ENCODE measurements at regions not wholly inside any gene's neighbourhood (a gene's known extent, or its start where the extent isn't known, plus 50 kb on each side); places are given as distances from the start of the nearest gene placed in this dataset.

- DNase-seq (ENCODE audit: missing footprints) (no peak), ATAC-seq (no peak)
- intact Hi-C loops (cut with DNase I): no loop called here
Observed at GRCh38 chr5:18111906-18112465, 477.7 kb downstream of the TAF11L14 start.

- no peak for DNase-seq (ENCODE audit: missing footprints)
- intact Hi-C loops (cut with DNase I): no loop called here
- ATAC-seq: no peak
Observed at GRCh38 chr5:18113721-18114120, 479.5 kb downstream of the TAF11L14 start.

- DNase-seq (ENCODE audit: missing footprints) (no peak), ATAC-seq (no peak)
- intact Hi-C loops (cut with DNase I): no loop called here
Observed at GRCh38 chr5:18114151-18114757, 480.0 kb downstream of the TAF11L14 start.

DNA sequence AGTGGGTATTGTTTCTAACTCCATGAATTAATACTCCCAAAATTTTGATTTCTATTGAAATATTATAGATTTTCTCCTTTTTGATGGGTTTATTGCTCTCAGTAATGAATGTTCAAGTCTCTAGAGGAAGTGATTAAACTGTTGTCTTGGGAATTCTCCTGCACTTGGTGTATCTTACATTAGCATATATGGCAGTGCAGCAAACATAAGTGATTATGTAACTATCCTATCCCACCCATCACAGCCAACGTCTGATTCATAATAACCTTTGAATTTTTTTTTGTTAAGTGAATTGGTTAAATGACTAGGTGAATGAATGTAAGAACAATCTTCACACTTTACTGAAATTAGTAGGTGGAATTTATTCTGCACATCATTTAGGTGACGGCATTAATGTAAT is 483.7 kb downstream of the TAF11L14 start:
- no peak for ATAC-seq
- intact Hi-C loops (cut with DNase I): no loop called here

DNA sequence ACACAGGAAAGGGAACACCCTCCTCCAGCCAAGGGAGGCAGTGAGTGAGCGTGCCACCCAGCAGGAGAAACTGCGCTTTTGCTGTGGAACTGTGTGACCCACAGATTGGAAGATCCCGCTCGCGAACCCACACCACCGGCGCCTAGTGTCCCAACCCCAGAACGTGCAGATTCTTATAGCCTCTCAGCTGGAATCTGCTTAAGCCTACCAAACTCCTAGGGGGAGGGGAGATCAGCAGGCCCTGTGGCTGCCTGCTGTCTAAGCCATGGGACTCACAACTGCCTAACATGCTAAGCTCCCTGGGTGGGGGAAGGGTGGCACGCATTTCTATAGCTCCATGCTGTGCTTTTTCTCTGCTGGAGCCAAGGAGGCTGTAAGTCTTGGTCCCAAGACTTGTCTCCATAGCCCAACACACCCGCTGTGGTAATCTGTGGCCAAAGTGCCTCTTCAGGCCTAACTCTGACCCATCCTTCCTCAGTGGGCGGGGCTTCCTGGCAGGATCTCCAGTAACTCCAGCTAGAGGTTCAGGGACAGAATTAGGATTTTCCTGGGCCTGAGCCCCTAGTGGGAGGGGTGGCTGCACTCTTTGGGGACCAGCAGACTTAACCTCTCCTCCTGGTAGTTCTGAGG is 485.0 kb downstream of the TAF11L14 start:
- no peak for ATAC-seq
- no peak for DNase-seq (ENCODE audit: missing footprints)
- intact Hi-C loops (cut with DNase I): no loop called here

More for the DNA sequence above, 483.7 kb downstream of the TAF11L14 start:
- DNase-seq (ENCODE audit: missing footprints): no peak

GRCh38 chr5:18141222-18141621 is 507.0 kb downstream of the TAF11L14 start:
- no peak for DNase-seq (ENCODE audit: missing footprints)
- ATAC-seq: no peak
- intact Hi-C loops (cut with DNase I): no loop called here

GRCh38 chr5:18142831-18143230 is 508.6 kb downstream of the TAF11L14 start:
- intact Hi-C loops (cut with DNase I): no loop called here
- DNase-seq (ENCODE audit: missing footprints): no peak
- ATAC-seq: no peak

- DNase-seq (ENCODE audit: missing footprints): no peak
- intact Hi-C loops (cut with DNase I): no loop called here
- no peak for ATAC-seq
Observed at GRCh38 chr5:18152671-18153070, 518.4 kb downstream of the TAF11L14 start.

DNA sequence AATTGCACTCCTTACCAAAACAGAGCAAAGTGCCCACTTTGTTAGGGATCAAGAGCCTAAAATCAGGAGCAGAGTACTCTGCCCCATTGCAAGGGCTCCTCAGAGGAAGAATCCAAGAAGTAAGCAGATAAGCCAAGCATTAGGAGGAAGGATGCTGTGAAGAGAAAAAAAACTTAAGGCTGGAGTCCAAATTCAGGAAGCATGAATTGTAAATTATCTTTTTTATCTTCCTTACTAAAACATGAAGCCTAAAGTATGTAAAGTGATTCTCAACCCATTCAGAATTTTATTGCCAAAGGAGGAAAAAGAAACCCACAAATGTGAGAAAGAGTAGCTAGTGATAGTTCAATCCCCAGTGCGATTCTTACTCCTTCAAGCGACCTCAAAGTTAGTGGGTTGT is 523.9 kb downstream of the TAF11L14 start:
- intact Hi-C loops (cut with DNase I): no loop called here
- no peak for ATAC-seq

DNA sequence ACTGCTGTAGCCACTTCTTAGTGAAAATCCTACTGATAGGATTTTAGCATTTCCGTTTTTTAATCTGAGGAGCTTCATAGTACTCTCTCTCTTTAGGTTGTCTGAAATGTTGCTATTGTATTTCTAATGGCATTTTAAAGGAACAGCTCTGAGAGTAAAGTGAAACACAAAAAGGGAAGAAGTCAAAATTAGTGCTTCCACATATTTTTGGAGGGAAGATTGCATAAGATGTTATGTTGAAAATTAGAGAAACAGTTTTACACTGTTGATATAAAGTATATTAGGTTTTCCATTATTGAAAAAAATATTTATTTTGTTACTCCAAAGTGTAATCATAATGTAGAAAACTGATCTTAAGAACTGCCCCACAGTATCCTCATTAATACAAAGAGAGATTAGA is 525.1 kb downstream of the TAF11L14 start:
- intact Hi-C loops (cut with DNase I): no loop called here
- ATAC-seq (no peak), DNase-seq (ENCODE audit: missing footprints) (no peak)

More for the DNA sequence above, 523.9 kb downstream of the TAF11L14 start:
- DNase-seq (ENCODE audit: missing footprints): no peak

- DNase-seq (ENCODE audit: missing footprints): no peak
- intact Hi-C loops (cut with DNase I): no loop called here
Observed at GRCh38 chr5:18171684-18172083, 537.4 kb downstream of the TAF11L14 start.

GRCh38 chr5:18179579-18179978 is 545.3 kb downstream of the TAF11L14 start:
- DNase-seq (ENCODE audit: missing footprints) (no peak), ATAC-seq (no peak)
- intact Hi-C loops (cut with DNase I): no loop called here

More at GRCh38 chr5:18171684-18172083, 537.4 kb downstream of the TAF11L14 start:
- ATAC-seq: no peak

- no peak for ATAC-seq
- intact Hi-C loops (cut with DNase I): no loop called here
Observed at GRCh38 chr5:18181575-18181974, 547.3 kb downstream of the TAF11L14 start.

GRCh38 chr5:18195910-18196309 is 561.6 kb downstream of the TAF11L14 start:
- ATAC-seq (no peak), DNase-seq (ENCODE audit: missing footprints) (no peak)
- intact Hi-C loops (cut with DNase I): no loop called here

More at GRCh38 chr5:18181575-18181974, 547.3 kb downstream of the TAF11L14 start:
- DNase-seq (ENCODE audit: missing footprints): no peak

DNA sequence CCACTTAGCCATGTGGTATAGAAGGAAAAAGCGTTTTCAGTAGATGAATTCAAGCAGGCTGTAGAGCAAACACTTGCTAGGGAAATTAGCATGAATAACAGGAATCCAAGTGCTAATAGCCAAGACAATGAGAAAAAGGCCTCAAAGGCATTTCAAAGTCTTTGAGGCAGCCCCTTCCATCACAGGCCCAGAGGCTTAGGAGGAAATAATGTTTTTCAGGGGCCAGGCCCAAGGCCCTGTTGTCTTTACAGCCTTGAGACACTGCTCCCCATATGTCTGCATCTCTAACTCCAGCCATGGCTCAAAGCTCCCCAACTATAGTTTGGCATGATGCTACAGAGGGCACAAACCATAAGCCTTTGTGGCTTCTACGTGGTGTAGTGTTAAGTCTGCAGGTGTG is 563.5 kb downstream of the TAF11L14 start:
- intact Hi-C loops (cut with DNase I): no loop called here
- ATAC-seq (no peak), DNase-seq (ENCODE audit: missing footprints) (no peak)

DNA sequence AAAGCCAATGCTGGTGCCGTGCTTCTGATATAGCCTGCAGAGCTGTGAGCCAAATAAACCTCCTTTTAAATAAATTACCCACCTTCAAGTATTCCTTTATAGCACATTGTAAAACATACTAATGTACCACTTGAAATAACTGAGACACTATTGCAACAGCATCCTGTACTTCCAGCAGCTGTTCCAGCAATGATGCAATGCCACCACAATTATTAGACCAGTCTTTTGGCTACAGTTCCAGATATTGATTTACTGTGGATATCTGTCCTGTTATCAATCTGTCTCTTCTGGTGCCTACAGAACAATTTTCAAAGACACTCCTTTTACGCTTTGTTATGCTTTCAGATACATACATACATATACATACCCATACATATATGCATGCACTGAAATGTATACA is 567.9 kb downstream of the TAF11L14 start:
- intact Hi-C loops (cut with DNase I): no loop called here
- DNase-seq (ENCODE audit: missing footprints) (no peak), ATAC-seq (no peak)

DNA sequence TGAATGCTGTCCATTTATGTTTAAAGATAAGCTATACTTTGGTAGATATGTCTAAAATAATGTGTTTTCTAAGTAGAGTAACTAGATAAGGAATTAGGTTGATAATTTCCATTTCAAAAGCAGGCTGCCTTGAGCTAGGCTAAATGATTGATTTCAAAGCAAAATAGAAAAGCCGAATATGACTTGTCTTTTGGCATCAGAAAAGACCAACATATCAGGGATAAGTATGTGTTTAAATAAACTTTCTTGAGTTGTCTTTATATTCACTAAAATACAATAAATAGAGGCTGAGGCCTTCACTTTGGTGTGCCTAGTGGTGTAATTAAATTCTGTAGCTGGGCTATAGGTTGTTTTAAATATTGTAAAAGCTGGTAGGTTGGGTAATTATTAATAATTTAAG is 569.0 kb downstream of the TAF11L14 start:
- no peak for ATAC-seq
- intact Hi-C loops (cut with DNase I): no loop called here
- no peak for DNase-seq (ENCODE audit: missing footprints)

GRCh38 chr5:18213666-18214065 is 579.4 kb downstream of the TAF11L14 start:
- intact Hi-C loops (cut with DNase I): no loop called here
- no peak for ATAC-seq
- DNase-seq (ENCODE audit: missing footprints): no peak

DNA sequence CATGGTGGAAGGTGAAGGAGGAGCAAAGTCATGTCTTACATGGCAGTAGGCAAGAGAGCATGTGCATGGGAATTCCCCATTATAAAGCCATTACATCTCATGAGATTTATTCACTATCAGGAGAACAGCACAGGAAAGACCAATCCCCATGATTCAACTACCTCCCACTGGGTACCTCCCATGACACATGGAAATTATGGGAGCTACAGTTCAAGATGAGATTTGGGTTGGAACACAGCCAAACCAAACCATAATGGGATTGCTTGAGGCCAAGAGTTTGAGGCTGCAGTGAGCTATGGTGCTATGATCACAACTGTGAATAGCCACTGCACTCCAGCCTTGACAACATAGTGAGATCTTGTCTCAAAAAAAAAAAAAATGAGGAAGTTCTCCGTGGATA is 581.8 kb downstream of the TAF11L14 start:
- DNase-seq (ENCODE audit: missing footprints) (no peak), ATAC-seq (no peak)
- intact Hi-C loops (cut with DNase I): no loop called here

- DNase-seq (ENCODE audit: missing footprints): no peak
- intact Hi-C loops (cut with DNase I): no loop called here
- ATAC-seq: no peak
Observed at GRCh38 chr5:18216729-18217128, 582.5 kb downstream of the TAF11L14 start.

DNA sequence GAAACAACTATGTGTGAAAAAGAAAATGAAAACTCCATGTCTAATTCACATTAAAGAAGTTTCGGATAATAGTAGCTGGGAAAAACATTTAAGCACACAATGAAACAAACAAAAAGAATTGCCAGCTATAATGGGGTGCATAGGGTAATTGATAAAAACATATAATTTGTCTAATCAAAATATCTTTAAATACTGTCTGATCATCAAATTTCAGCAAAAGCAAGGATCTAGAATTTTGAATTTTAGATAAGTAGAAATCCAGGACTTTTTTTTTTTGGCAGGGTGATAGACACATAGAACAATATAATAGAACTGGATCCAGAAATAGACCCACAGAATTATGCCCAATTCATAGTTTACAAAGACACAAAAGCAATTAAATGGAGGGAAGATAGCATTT is 585.0 kb downstream of the TAF11L14 start:
- ATAC-seq (no peak), DNase-seq (ENCODE audit: missing footprints) (no peak)
- intact Hi-C loops (cut with DNase I): no loop called here

Data from Right ventricle myocardium inferior (tissue), 1 donor.